ENCODE measurements at regions not wholly inside any gene's neighbourhood (a gene's known extent, or its start where the extent isn't known, plus 50 kb on each side); places are given as distances from the start of the nearest gene placed in this dataset.
"Not testable (repeated sequence)": the region's sequence is repeated elsewhere in the genome, so short reads cannot be mapped to it uniquely, and the experiment has no call there.

DNA sequence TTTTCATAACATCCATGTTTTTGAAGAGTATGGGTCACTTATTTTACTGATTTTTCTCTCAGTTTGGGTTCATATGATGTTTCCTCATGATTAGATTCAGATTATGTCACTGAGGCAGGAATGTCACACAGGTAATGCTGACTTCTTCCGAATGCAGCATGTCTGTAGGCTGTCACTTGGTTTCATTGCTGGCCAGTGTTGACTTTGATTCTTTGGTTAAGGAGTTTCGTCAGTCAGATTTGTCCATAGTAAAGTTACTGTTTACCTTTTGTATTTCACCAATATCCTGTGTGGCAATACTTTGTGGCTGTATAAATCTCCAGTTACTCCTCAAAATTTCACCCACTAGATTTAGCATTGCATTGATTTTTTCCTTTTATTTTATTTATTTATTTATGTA is 105.6 kb downstream of the MRPL57 start:
- no peaks in the 10 kb centered on the region for H3K36me3 ChIP-seq
- in situ Hi-C loops (cut with MboI; ENCODE audit: low pct_ligation_motif_present in 1 of 4, low pct_unique_long_range_greater_than_20kb in 1 of 4, low sequenced_read_pairs in 3 of 4), result loop anchor here in 2 of 4 donors (25.0 kb wide), 2 partner anchors 205 to 345 kb away; no protein-coding TSS in a partner anchor
- no peak overlapping the region for H3K27ac ChIP-seq
- TF ChIP-seq, protein P1, sequence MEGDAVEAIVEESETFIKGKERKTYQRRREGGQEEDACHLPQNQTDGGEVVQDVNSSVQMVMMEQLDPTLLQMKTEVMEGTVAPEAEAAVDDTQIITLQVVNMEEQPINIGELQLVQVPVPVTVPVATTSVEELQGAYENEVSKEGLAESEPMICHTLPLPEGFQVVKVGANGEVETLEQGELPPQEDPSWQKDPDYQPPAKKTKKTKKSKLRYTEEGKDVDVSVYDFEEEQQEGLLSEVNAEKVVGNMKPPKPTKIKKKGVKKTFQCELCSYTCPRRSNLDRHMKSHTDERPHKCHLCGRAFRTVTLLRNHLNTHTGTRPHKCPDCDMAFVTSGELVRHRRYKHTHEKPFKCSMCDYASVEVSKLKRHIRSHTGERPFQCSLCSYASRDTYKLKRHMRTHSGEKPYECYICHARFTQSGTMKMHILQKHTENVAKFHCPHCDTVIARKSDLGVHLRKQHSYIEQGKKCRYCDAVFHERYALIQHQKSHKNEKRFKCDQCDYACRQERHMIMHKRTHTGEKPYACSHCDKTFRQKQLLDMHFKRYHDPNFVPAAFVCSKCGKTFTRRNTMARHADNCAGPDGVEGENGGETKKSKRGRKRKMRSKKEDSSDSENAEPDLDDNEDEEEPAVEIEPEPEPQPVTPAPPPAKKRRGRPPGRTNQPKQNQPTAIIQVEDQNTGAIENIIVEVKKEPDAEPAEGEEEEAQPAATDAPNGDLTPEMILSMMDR (IDR thresholded peaks at IDR 0.05), result no peak
- TF ChIP-seq POLR2A (IDR thresholded peaks at IDR 0.05) (no peak), EP300 (IDR thresholded peaks at IDR 0.05; ENCODE audit: low read depth) (no peak), POLR2AphosphoS5 (IDR thresholded peaks at IDR 0.05) (no peak)
- H3K4me1 ChIP-seq, result no peaks in the 10 kb centered on the region
- 77 to 94% methylated on average over 2 of the region's 2 CpGs for WGBS, 2 donors (ENCODE audit: low coverage in 1 of 2)
- no peak for DNase-seq
- H3K9me3 ChIP-seq, result no peaks in the 10 kb centered on the region
- intact Hi-C loops (cut with DNase I; ENCODE audit: low total_unique reads), result no loop called here
- H3K27me3 ChIP-seq, result peaks cover 4% of the 10 kb centered on the region
- no peak overlapping the region for H3K4me3 ChIP-seq

DNA sequence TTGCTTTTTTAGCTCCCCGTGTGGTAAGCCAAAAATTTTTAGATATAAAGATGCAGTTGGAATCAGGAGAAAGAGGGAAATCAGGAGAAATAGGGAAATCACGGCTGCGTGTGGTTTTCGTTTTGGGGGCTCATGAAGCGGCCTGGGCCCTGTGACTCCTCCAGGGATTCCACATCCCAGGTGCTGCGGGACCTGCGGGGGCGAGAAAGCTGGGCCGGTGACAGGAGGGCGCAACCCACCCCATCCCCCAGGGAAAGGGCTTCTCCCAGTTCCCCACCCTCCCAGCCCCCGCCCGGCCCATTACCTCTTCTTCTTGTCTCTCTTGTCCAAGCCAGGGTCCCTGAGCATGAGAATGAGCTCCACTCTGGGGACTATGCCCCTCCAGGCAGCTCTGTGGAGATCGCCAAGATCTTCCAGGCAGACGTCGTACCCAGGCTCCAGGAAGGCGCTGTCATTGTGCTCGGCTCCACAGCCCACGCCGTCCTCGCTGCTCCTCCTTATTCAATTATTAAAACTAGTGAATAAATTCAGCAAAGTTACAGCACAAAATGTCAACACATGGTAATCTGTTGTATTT is 111.0 kb downstream of the MRPL57 start:
- H3K27me3 ChIP-seq, result peaks cover under 1% of the 10 kb centered on the region
- TF ChIP-seq EP300 (IDR thresholded peaks at IDR 0.05; ENCODE audit: low read depth), result no peak
- no peak for TF ChIP-seq POLR2AphosphoS5 (IDR thresholded peaks at IDR 0.05)
- TF ChIP-seq, protein P1 (IDR thresholded peaks at IDR 0.05), result no peak
- no peak for TF ChIP-seq POLR2A (IDR thresholded peaks at IDR 0.05)
- H3K9me3 ChIP-seq, result no peaks in the 10 kb centered on the region
- no peaks in the 10 kb centered on the region for H3K4me1 ChIP-seq
- in situ Hi-C loops (cut with MboI; ENCODE audit: low pct_ligation_motif_present in 1 of 4, low pct_unique_long_range_greater_than_20kb in 1 of 4, low sequenced_read_pairs in 3 of 4), result loop anchor here in 2 of 4 donors (25.0 kb wide), 2 partner anchors 200 to 350 kb away; no protein-coding TSS in a partner anchor
- H3K4me3 ChIP-seq, result no peak overlapping the region
- intact Hi-C loops (cut with DNase I; ENCODE audit: low total_unique reads), result no loop called here
- no peaks in the 10 kb centered on the region for H3K36me3 ChIP-seq
- 80 to 90% methylated on average over 5 to 18 of the region's 20 CpGs for WGBS, 2 donors (ENCODE audit: low coverage in 1 of 2)
- no peak for DNase-seq
- no peak overlapping the region for H3K27ac ChIP-seq

DNA sequence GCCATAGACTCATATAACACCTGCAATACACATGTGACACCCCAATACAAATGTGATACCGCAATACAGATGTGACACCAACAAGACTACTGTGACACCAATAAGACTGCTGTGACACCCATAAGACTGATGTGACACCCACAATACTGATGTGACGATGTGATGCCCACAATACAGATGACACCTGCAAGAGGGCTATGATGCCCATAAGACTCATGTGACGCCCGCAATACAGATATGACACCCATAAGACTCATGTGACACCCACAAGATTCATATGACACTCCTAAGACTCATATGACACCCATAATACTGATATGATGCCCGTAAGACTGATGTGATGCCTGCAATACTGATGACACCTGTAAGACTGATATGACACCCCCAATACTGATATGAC is 113.0 kb downstream of the MRPL57 start:
- no peak for DNase-seq
- WGBS, 2 donors (ENCODE audit: low coverage in 1 of 2), result 89% methylated on average over 5 of the region's 5 CpGs; no CpG with 5 or more reads in 1 of the 2 donors
- TF ChIP-seq EP300 (IDR thresholded peaks at IDR 0.05; ENCODE audit: low read depth) (no peak), POLR2A (IDR thresholded peaks at IDR 0.05) (no peak), POLR2AphosphoS5 (IDR thresholded peaks at IDR 0.05) (no peak)
- TF ChIP-seq, protein P1 (IDR thresholded peaks at IDR 0.05), result no peak
- Histone ChIP-seq H3K27ac (no peak overlapping the region), H3K4me3 (no peak overlapping the region), H3K4me1 (no peaks in the 10 kb centered on the region), H3K9me3 (no peaks in the 10 kb centered on the region), H3K36me3 (no peaks in the 10 kb centered on the region), H3K27me3 (no peaks in the 10 kb centered on the region)
- intact Hi-C loops (cut with DNase I; ENCODE audit: low total_unique reads), result no loop called here
- in situ Hi-C loops (cut with MboI; ENCODE audit: low pct_ligation_motif_present in 1 of 4, low pct_unique_long_range_greater_than_20kb in 1 of 4, low sequenced_read_pairs in 3 of 4), result loop anchor here in 2 of 4 donors (25.0 kb wide), 2 partner anchors 198 to 352 kb away; no protein-coding TSS in a partner anchor

- 78 to 100% methylated on average over 1 to 13 of the region's 13 CpGs for WGBS, 2 donors (ENCODE audit: low coverage in 1 of 2)
- H3K4me3 ChIP-seq; H3K4me1 ChIP-seq; H3K36me3 ChIP-seq; H3K27me3 ChIP-seq; H3K9me3 ChIP-seq; DNase-seq; intact Hi-C loops (cut with DNase I; ENCODE audit: low total_unique reads); H3K27ac ChIP-seq: not testable (repeated sequence)
- in situ Hi-C loops (cut with MboI; ENCODE audit: low pct_ligation_motif_present in 1 of 4, low pct_unique_long_range_greater_than_20kb in 1 of 4, low sequenced_read_pairs in 3 of 4), result loop anchor here (10.0 to 25.0 kb wide), 3 partner anchors 184 to 353 kb away; no protein-coding TSS in a partner anchor
These were observed 114.1 kb downstream of the MRPL57 start for GRCh38 chr13:21290442-21291002.
